ENCODE measurements at regions not wholly inside any gene's neighbourhood (a gene's known extent, or its start where the extent isn't known, plus 50 kb on each side); places are given as distances from the start of the nearest gene placed in this dataset.

DNA sequence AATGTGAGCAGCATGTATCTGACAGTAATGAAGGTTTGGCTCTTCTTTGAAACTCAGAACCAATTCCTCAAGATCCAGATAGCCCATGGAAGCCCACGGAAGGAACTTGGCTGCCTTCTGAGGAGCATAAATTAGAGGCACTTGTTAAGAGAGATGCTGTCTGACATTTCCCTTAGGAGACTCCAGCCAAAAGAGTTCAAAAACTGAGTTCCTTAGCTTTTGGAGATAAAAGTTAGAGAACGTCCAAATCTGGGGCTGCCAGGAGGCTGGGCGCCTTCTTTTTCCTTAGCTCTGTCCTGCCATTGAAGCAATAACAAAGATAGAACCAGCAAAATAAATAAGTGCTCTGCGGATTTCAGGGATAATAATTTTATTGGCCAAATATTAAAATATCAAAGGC is 439.6 kb upstream of the USP24 start:
- Histone ChIP-seq H3K23me2 (ENCODE audit: insufficient read length, low read depth, low read length, poor library complexity, severe bottlenecking) (no peaks in the 10 kb centered on the region), H4K8ac (replicated peaks; ENCODE audit: insufficient read length, low read depth, low read length) (no peak overlapping the region), H3K27ac (ENCODE audit: insufficient read length, low read depth, low read length) (no peak overlapping the region), H3K79me1 (ENCODE audit: insufficient read depth, low read depth, low read length, poor library complexity, severe bottlenecking) (no peaks in the 10 kb centered on the region), H3K4me1 (ENCODE audit: insufficient read depth, low read length) (peaks cover 8% of the 10 kb centered on the region), H4K5ac (ENCODE audit: insufficient read length, low read depth, low read length) (no peak overlapping the region), H2BK12ac (ENCODE audit: insufficient read length, low read depth, low read length) (no peak overlapping the region), H3K23ac (ENCODE audit: insufficient read length, low read depth, low read length) (no peak overlapping the region), H3K79me2 (ENCODE audit: insufficient read depth, low read length) (no peaks in the 10 kb centered on the region), H3K9ac (ENCODE audit: extremely low read depth, insufficient read length, low read length) (no peak overlapping the region), H3K14ac (ENCODE audit: insufficient read depth, low read length) (no peak overlapping the region), H2BK120ac (ENCODE audit: low read depth, low read length, poor library complexity, severe bottlenecking) (no peak overlapping the region), H4K91ac (ENCODE audit: insufficient read length, low read depth, low read length) (no peak overlapping the region), H3K9me3 (ENCODE audit: control insufficient read depth, low read depth, low read length) (no peaks in the 10 kb centered on the region), H2BK5ac (ENCODE audit: insufficient read length, low read length) (no peak overlapping the region), H2BK15ac (ENCODE audit: low read depth, low read length) (no peak overlapping the region), H4K20me1 (ENCODE audit: control insufficient read depth, insufficient read depth, insufficient read length) (no peaks in the 10 kb centered on the region), H2AFZ (ENCODE audit: low read length) (no peak overlapping the region), H3K18ac (ENCODE audit: insufficient read length, low read depth, low read length) (no peak overlapping the region), H3K56ac (ENCODE audit: insufficient read length, low read depth, low read length) (no peak overlapping the region), H2BK20ac (ENCODE audit: low read depth, low read length, poor library complexity, severe bottlenecking) (no peak overlapping the region), H2AK5ac (ENCODE audit: insufficient read length, low read length) (no peak overlapping the region), H3K4me2 (ENCODE audit: insufficient read depth, insufficient read length, low read length) (no peak overlapping the region), H3K4ac (ENCODE audit: low read depth, low read length) (no peak overlapping the region), H3K27me3 (ENCODE audit: insufficient read depth, low read length) (no peaks in the 10 kb centered on the region), H3T11ph (ENCODE audit: low read length) (no peak overlapping the region)
- Mint-ChIP-seq H3K27me3 (ENCODE audit: low read depth) (no peaks in the 10 kb centered on the region; the same call in none of the 2 replicates), H3K36me3 (ENCODE audit: insufficient read depth in 1 of 3, low read depth in 3 of 3) (0 out of 7 replicates have a peak, but pooled peaks cover 0 to 1% (median 0%) of the 10 kb centered on the region in 3 experiments), H3K4me3 (no peak overlapping the region), H3K27ac (no peak overlapping the region), H3K9me3 (no peaks in the 10 kb centered on the region; a peak in 1 of 5 replicates), H3K4me1 (peaks cover 13 to 31% of the 10 kb centered on the region in 2 experiments)
- WGBS (ENCODE audit: extremely low coverage, insufficient read length, low lambda C conversion rate): no CpG with 5 or more reads among the region's 4 CpGs
- DNase-seq: no peak
- TF ChIP-seq, protein P1, sequence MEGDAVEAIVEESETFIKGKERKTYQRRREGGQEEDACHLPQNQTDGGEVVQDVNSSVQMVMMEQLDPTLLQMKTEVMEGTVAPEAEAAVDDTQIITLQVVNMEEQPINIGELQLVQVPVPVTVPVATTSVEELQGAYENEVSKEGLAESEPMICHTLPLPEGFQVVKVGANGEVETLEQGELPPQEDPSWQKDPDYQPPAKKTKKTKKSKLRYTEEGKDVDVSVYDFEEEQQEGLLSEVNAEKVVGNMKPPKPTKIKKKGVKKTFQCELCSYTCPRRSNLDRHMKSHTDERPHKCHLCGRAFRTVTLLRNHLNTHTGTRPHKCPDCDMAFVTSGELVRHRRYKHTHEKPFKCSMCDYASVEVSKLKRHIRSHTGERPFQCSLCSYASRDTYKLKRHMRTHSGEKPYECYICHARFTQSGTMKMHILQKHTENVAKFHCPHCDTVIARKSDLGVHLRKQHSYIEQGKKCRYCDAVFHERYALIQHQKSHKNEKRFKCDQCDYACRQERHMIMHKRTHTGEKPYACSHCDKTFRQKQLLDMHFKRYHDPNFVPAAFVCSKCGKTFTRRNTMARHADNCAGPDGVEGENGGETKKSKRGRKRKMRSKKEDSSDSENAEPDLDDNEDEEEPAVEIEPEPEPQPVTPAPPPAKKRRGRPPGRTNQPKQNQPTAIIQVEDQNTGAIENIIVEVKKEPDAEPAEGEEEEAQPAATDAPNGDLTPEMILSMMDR (conservative IDR thresholded peaks at IDR 0.05): no peak

Data from H9 (cell line).